Mucosa of descending colon (tissue), 3 donors: ENCODE measurements at regions not wholly inside any gene's neighbourhood (a gene's known extent, or its start where the extent isn't known, plus 50 kb on each side); places are given as distances from the start of the nearest gene placed in this dataset.

Experiments used
- ATAC-seq: fragments of 200-7000 bp; cut with Tn5 transposase; one replicate; pipeline ENCODE4 v1.9.1; 2020; ENCODE audit warnings: mild to moderate bottlenecking, moderate library complexity
- DNase-seq, 3 donors: peaks; one replicate each; pipeline ENCODE4 v3.0.0-alpha.2; 2020
- H3K36me3 ChIP-seq: fragments of 200-600 bp; one replicate; pipeline ENCODE4 v1.8.0; 2021; ENCODE audit warnings: low read depth, mild to moderate bottlenecking
- H3K4me1 ChIP-seq: fragments of 200-600 bp; one replicate; pipeline ENCODE4 v1.8.0; 2021; ENCODE audit warnings: low read depth, mild to moderate bottlenecking
- H3K4me3 ChIP-seq: fragments of 200-600 bp; one replicate; pipeline ENCODE4 v1.8.0; 2021; ENCODE audit warnings: mild to moderate bottlenecking
- H3K9me3 ChIP-seq: fragments of 200-600 bp; one replicate; pipeline ENCODE4 v1.8.0; 2021; ENCODE audit warnings: mild to moderate bottlenecking
- intact Hi-C, 2 donors: fragments of 100-400 bp; cut with DNase I in 1 of 2; cut with micrococcal nuclease in 1 of 2; formaldehyde crosslinking; loops; one replicate each; pipeline versions ENCODE4 v1.11.0 to v1.11.1; 2022; cut with DNase I, micrococcal nuclease
- TF ChIP-seq, protein P1 (sequence below): fragments of 200-600 bp; IDR thresholded peaks from one replicate; pipeline ENCODE4 v1.8.0; 2022; ENCODE audit warnings: antibody characterized with exemption, mild to moderate bottlenecking
- donor health status: DM: no; HTN: no; CAD: no; lungs with moderate emphysema.
- donor health status: DM: no; HTN: no; CAD: no.
- donor health status: DM: no; HTN: yes; CAD: no.

DNA sequence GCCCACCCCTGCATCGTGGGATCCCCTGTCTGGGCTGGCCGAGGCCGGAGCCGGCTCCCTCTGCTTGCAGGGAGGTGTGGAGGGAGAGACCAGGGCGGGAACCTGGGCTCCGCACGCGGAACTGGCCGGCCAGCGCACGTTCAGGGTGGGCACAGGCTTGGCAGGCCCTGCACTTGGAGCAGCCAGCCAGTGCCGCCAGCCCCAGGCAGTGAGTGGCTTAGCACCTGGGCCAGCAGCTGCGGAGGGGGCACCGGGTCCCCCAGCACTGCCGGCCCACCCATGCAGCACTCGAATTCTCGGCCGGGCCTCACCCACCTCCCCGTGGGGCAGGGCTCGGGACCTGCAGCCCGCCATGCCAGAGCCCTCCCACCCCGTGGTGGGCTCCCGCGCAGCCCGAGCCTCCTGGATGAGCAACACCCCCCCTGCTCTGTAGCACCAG is 422.6 kb downstream of the AMY1C start:
- DNase-seq (no peak), ATAC-seq (no peak)
- no peak overlapping the region for H3K4me3 ChIP-seq
- intact Hi-C loops: no loop called here
- no peaks in the 10 kb centered on the region for H3K36me3 ChIP-seq
- peaks cover 6% of the 10 kb centered on the region for H3K9me3 ChIP-seq
- TF ChIP-seq, protein P1, sequence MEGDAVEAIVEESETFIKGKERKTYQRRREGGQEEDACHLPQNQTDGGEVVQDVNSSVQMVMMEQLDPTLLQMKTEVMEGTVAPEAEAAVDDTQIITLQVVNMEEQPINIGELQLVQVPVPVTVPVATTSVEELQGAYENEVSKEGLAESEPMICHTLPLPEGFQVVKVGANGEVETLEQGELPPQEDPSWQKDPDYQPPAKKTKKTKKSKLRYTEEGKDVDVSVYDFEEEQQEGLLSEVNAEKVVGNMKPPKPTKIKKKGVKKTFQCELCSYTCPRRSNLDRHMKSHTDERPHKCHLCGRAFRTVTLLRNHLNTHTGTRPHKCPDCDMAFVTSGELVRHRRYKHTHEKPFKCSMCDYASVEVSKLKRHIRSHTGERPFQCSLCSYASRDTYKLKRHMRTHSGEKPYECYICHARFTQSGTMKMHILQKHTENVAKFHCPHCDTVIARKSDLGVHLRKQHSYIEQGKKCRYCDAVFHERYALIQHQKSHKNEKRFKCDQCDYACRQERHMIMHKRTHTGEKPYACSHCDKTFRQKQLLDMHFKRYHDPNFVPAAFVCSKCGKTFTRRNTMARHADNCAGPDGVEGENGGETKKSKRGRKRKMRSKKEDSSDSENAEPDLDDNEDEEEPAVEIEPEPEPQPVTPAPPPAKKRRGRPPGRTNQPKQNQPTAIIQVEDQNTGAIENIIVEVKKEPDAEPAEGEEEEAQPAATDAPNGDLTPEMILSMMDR: no peak
- no peaks in the 10 kb centered on the region for H3K4me1 ChIP-seq

DNA sequence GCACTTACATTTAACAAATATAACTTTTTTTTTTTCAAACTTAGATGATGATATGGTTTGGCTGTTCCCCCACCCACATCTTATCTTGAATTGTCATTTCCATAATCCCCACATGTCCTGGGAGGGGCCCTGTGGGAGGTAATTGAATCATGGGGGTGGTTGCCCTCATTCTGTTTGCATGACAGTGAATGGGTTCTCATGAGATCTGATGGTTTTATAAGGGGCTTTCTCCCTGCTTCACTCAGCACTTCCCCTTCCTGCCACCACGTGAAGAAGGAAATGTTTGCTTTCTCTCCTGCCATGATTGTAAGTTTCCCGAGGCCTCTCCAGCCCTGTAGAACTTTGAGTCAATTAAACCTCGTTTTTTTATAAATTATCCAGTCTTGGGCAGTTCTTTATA is 432.6 kb downstream of the AMY1C start:
- DNase-seq: no peak

DNA sequence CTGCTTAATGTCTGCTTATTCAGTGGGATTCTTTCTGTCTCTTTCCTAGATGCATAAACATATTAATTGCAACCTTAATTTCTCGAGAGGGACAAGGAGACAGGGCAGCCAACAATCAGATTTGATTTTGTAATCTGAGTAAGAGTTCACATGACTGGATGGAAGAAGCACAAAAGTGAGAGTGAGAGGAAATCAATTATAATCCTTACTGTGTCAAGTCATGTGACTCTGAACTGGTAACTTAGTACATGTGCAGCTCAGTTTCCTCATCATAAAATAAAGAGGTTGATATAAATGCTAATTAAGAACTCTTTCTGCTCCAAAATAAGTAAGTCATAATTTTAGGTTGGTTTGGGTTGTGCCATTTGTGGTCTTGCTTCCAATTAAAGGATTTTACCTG is 439.5 kb downstream of the AMY1C start:
- TF ChIP-seq, protein P1: no peak
- Histone ChIP-seq H3K4me1 (no peaks in the 10 kb centered on the region), H3K36me3 (no peaks in the 10 kb centered on the region), H3K9me3 (no peaks in the 10 kb centered on the region), H3K4me3 (no peak overlapping the region)
- no peak for DNase-seq
- ATAC-seq: no peak
- intact Hi-C loops: no loop called here

More for the DNA sequence above, 432.6 kb downstream of the AMY1C start:
- no peak for ATAC-seq
- Histone ChIP-seq H3K9me3 (no peaks in the 10 kb centered on the region), H3K4me3 (no peak overlapping the region), H3K36me3 (no peaks in the 10 kb centered on the region), H3K4me1 (no peaks in the 10 kb centered on the region)
- TF ChIP-seq, protein P1: no peak
- intact Hi-C loops: no loop called here

DNA sequence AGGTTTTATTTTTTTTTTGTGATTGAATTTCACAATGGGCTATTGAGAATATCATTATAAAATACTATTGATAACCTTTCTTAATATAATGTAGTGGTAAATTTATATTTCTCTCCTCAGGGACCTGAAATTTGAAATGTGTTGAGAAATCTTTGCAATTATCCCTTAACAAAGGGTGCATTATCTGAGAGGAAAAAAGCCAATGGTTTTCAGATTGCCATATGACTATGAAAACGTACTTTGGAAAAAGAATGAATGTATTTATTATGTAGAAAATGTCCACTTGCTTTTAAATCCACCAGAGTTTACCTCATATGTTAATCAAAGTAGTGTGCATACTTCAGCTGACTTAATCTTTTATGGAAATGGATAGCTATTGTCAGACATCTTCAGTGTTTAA is 441.1 kb downstream of the AMY1C start:
- no peaks in the 10 kb centered on the region for H3K9me3 ChIP-seq

DNA sequence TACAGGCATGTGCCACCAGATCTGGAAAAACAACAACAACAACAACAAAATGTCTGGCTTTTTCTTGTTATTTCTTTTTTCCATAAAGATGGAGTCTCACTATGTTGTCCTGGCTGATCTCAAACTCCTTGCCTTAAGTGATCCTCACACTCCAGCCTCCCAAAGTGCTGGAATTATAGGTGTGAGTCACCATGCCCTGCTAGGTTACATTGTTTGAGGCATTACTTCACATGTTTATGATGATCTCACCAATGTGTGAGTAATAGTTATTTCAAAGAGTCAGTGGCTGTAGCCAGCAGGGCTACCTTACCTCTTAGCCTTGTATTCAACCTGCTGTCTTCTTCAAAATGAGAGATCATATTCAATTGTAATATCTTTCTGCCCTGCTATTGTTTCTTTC is 445.7 kb downstream of the AMY1C start:
- intact Hi-C loops: no loop called here
- H3K9me3 ChIP-seq: no peaks in the 10 kb centered on the region
- H3K4me1 ChIP-seq: no peaks in the 10 kb centered on the region
- DNase-seq (no peak), ATAC-seq (no peak)
- H3K4me3 ChIP-seq: no peak overlapping the region
- TF ChIP-seq, protein P1: no peak
- H3K36me3 ChIP-seq: no peaks in the 10 kb centered on the region

More for the DNA sequence above, 441.1 kb downstream of the AMY1C start:
- DNase-seq: no peak
- intact Hi-C loops: no loop called here
- Histone ChIP-seq H3K4me1 (no peaks in the 10 kb centered on the region), H3K4me3 (no peak overlapping the region), H3K36me3 (no peaks in the 10 kb centered on the region)
- TF ChIP-seq, protein P1: no peak
- ATAC-seq: no peak

DNA sequence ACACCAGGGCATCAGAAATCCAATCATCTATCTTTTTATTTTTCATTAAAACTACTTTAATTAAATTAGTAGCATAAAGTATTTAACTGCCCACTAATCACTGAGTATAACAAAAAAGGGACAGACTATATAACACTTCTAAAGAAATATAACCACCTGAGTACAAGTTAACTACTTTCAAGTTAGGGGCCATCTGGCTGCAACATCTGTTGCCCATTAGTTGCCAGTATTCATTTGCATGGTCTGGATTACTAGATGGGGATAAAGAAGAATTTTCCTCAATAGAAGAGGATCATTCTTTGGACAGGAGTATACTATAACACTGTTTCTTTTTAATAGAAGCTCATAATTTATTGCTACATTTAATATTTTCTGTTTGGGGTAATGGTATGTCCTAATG is 446.4 kb downstream of the AMY1C start:
- ATAC-seq (no peak), DNase-seq (no peak)
- H3K4me1 ChIP-seq: no peaks in the 10 kb centered on the region
- H3K36me3 ChIP-seq: no peaks in the 10 kb centered on the region
- intact Hi-C loops: no loop called here
- no peak overlapping the region for H3K4me3 ChIP-seq
- peaks cover 5% of the 10 kb centered on the region for H3K9me3 ChIP-seq
- TF ChIP-seq, protein P1: no peak
